ENCODE measurements at regions not wholly inside any gene's neighbourhood (a gene's known extent, or its start where the extent isn't known, plus 50 kb on each side); places are given as distances from the start of the nearest gene placed in this dataset.

GRCh38 chr22:22155607-22156006 is 89.0 kb upstream of the VPREB1 start:
- H3K79me2 ChIP-seq (ENCODE audit: control insufficient read depth in 1 of 2, insufficient read depth in 2 of 2, low read length in 2 of 2): no peaks in the 10 kb centered on the region
- no peak overlapping the region for H3K14ac ChIP-seq (ENCODE audit: insufficient read length)
- FAIRE-seq: no peak
- no peak for TF ChIP-seq CEBPB (IDR thresholded peaks at IDR 0.05; ENCODE audit: low read depth, low read length)
- TF ChIP-seq SAP30 (IDR thresholded peaks at IDR 0.05; ENCODE audit: insufficient read depth, insufficient replicate concordance, low read length): no peak
- no peak for TF ChIP-seq GABPA (IDR thresholded peaks at IDR 0.05; ENCODE audit: borderline replicate concordance, insufficient read depth, low read length)
- TF ChIP-seq, protein P1, sequence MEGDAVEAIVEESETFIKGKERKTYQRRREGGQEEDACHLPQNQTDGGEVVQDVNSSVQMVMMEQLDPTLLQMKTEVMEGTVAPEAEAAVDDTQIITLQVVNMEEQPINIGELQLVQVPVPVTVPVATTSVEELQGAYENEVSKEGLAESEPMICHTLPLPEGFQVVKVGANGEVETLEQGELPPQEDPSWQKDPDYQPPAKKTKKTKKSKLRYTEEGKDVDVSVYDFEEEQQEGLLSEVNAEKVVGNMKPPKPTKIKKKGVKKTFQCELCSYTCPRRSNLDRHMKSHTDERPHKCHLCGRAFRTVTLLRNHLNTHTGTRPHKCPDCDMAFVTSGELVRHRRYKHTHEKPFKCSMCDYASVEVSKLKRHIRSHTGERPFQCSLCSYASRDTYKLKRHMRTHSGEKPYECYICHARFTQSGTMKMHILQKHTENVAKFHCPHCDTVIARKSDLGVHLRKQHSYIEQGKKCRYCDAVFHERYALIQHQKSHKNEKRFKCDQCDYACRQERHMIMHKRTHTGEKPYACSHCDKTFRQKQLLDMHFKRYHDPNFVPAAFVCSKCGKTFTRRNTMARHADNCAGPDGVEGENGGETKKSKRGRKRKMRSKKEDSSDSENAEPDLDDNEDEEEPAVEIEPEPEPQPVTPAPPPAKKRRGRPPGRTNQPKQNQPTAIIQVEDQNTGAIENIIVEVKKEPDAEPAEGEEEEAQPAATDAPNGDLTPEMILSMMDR (IDR thresholded peaks at IDR 0.05; ENCODE audit: control extremely low read depth in 1 of 3, insufficient read depth in 1 of 3, low read depth in 1 of 3, low read length in 3 of 3): no peak
- no peak for TF ChIP-seq RBBP5 (IDR thresholded peaks at IDR 0.05; ENCODE audit: borderline replicate concordance, low read depth, low read length)
- no peak for TF ChIP-seq CREB1 (IDR thresholded peaks at IDR 0.05)
- no peak for TF ChIP-seq JUND (IDR thresholded peaks at IDR 0.05; ENCODE audit: low read length)
- TF ChIP-seq CBX5 (IDR thresholded peaks at IDR 0.05; ENCODE audit: low read depth, low read length): no peak
- no peak for TF ChIP-seq CTBP2 (IDR thresholded peaks at IDR 0.05; ENCODE audit: borderline replicate concordance, insufficient read depth, insufficient read length, low read length)
- no peaks in the 10 kb centered on the region for H3K4me1 ChIP-seq (replicated peaks in 1 of 4; ENCODE audit: control insufficient read depth in 3 of 4, insufficient read depth in 4 of 4, low read length in 3 of 4)
- H4K5ac ChIP-seq (ENCODE audit: insufficient read length, low read depth, low read length): no peak overlapping the region
- no peak overlapping the region for H2AK5ac ChIP-seq (ENCODE audit: low read depth, low read length)
- no peak overlapping the region for H2BK120ac ChIP-seq (replicated peaks; ENCODE audit: low read depth, low read length)
- H3K27ac ChIP-seq (ENCODE audit: low read depth, low read length): no peak overlapping the region
- no peaks in the 10 kb centered on the region for H3K36me3 ChIP-seq (ENCODE audit: control insufficient read depth in 2 of 4, insufficient read depth in 4 of 4, low read length in 3 of 4)
- DNase-seq (ENCODE audit: low read depth in 1 of 2, low spot score in 2 of 2): no peak
- peaks cover 0 to 2% of the 10 kb centered on the region in 2 experiments for H4K20me1 ChIP-seq (replicated peaks in 1 of 2; ENCODE audit: control insufficient read depth in 1 of 2, insufficient read depth in 2 of 2, low read length in 2 of 2)
- no peak overlapping the region for H2BK5ac ChIP-seq (ENCODE audit: low read depth, low read length)
- no peaks in the 10 kb centered on the region for H3K23me2 ChIP-seq (ENCODE audit: low read depth, low read length)
- H3K23ac ChIP-seq (ENCODE audit: insufficient read length): no peak overlapping the region
- no peak overlapping the region for H3K56ac ChIP-seq (replicated peaks; ENCODE audit: insufficient read length, low read depth, low read length)
- H4K91ac ChIP-seq (replicated peaks; ENCODE audit: insufficient read length, low read length): no peak overlapping the region
- no peak overlapping the region for H4K8ac ChIP-seq (ENCODE audit: extremely low read depth, insufficient read depth, low read length)
- no peak overlapping the region for H2AFZ ChIP-seq (ENCODE audit: low read length)
- 73% methylated on average over 2 of the region's 2 CpGs; no CpG with 5 or more reads in 1 of the 2 experiments for WGBS, 2 experiments (ENCODE audit: extremely low coverage in 1 of 2, insufficient coverage in 1 of 2, insufficient read length in 1 of 2, insufficient replicate concordance in 2 of 2, low coverage in 1 of 2, low lambda C conversion rate in 2 of 2, missing lambda C conversion rate in 1 of 2)
- peaks cover 62 to 88% (median 81%) of the 10 kb centered on the region in 4 experiments for H3K27me3 ChIP-seq (replicated peaks in 1 of 4; ENCODE audit: control insufficient read depth in 3 of 4, extremely low read depth in 1 of 4, insufficient read depth in 3 of 4, low read length in 3 of 4)
- H3K9me3 ChIP-seq (ENCODE audit: insufficient read depth in 2 of 2, low read depth in 1 of 2, low read length in 1 of 2): 0 out of 4 replicates have a peak, but pooled peaks cover 2 to 3% of the 10 kb centered on the region in 2 experiments
- no peak overlapping the region for H3K9ac ChIP-seq (replicated peaks in 1 of 4; ENCODE audit: extremely low read depth in 1 of 4, low read depth in 3 of 4, low read length in 3 of 4)
- no peak overlapping the region for H2BK12ac ChIP-seq (ENCODE audit: low read depth, low read length)
- no peak overlapping the region for H2BK15ac ChIP-seq (ENCODE audit: low read length)
- ChIA-PET POLR2A (ENCODE audit: partially characterized antibody) (no interaction called here), CTCF (ENCODE audit: partially characterized antibody) (interaction anchor here (0.9 to 1.7 kb wide), 6 partner anchors 10 to 171 kb away, joined by 3 to 8 read pairs (median 4); no protein-coding TSS in a partner anchor)
- no peaks in the 10 kb centered on the region for H3K79me1 ChIP-seq (ENCODE audit: low read depth, low read length)
- no peak overlapping the region for H3K4me2 ChIP-seq (ENCODE audit: insufficient read depth in 1 of 2, low read depth in 2 of 2, low read length in 2 of 2)
- no peak overlapping the region for H2BK20ac ChIP-seq (ENCODE audit: low read length)
- H3K4me3 ChIP-seq (ENCODE audit: extremely low read depth in 1 of 4, insufficient read depth in 2 of 4, low read depth in 3 of 4, low read length in 4 of 4): no peak overlapping the region
- no peak overlapping the region for H3K18ac ChIP-seq (ENCODE audit: extremely low read depth, low read length)
- no peak overlapping the region for H3K4ac ChIP-seq (replicated peaks; ENCODE audit: insufficient read length, low read depth, low read length)
